A673 (cell line): ENCODE measurements at regions not wholly inside any gene's neighbourhood (a gene's known extent, or its start where the extent isn't known, plus 50 kb on each side); places are given as distances from the start of the nearest gene placed in this dataset.

Experiments used
- EZH2 ChIP-seq: fragments of 200-600 bp; sonication (generic); IDR thresholded peaks from 2 replicates; pipeline ENCODE4 v1.6.1; 2017; ENCODE audit warnings: borderline replicate concordance, low read depth, mild to moderate bottlenecking, mixed read lengths, antibody characterized with exemption, low read length; ENCODE audit not compliant: poor library complexity, severe bottlenecking
- TF ChIP-seq, protein P1 (sequence below): fragments of 300-800, 200-600 bp; sonication (generic); conservative IDR thresholded peaks from 2 replicates; pipeline ENCODE4 v1.5.1; 2017; ENCODE audit warnings: low read depth, mild to moderate bottlenecking, antibody characterized with exemption, low read length, moderate library complexity, mixed read lengths

DNA sequence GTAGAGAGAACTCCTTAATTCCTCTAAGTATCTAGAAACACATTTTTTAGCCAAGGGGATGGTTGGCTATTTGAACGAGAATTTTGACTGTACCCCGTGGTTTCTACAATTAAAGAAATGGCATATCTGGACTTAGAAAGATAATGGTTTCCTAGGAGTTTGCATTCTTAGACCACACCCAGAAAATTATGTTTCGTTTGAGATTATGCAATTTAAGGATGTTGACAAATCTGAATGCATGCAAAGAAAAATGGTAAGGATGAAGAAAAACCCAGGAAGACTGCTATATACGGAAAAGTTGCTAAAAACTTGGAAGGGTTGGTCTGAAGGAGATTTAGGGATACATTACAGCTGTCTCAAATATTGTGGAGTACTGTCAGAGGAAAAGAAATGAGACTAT, 538.5 kb upstream of the WWC1 start:
- TF ChIP-seq, protein P1, sequence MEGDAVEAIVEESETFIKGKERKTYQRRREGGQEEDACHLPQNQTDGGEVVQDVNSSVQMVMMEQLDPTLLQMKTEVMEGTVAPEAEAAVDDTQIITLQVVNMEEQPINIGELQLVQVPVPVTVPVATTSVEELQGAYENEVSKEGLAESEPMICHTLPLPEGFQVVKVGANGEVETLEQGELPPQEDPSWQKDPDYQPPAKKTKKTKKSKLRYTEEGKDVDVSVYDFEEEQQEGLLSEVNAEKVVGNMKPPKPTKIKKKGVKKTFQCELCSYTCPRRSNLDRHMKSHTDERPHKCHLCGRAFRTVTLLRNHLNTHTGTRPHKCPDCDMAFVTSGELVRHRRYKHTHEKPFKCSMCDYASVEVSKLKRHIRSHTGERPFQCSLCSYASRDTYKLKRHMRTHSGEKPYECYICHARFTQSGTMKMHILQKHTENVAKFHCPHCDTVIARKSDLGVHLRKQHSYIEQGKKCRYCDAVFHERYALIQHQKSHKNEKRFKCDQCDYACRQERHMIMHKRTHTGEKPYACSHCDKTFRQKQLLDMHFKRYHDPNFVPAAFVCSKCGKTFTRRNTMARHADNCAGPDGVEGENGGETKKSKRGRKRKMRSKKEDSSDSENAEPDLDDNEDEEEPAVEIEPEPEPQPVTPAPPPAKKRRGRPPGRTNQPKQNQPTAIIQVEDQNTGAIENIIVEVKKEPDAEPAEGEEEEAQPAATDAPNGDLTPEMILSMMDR: no peak
- TF ChIP-seq EZH2: no peak
